Effector memory CD8-positive, alpha-beta T cell (primary cell): ENCODE measurements at regions not wholly inside any gene's neighbourhood (a gene's known extent, or its start where the extent isn't known, plus 50 kb on each side); places are given as distances from the start of the nearest gene placed in this dataset.
"Not testable (repeated sequence)": the region's sequence is repeated elsewhere in the genome, so short reads cannot be mapped to it uniquely, and the experiment has no call there.

Source experiments
- ATAC-seq: fragments of 150-1000 bp; cut with Tn5 transposase; replicated peaks from 2 replicates; pipeline ENCODE4 v1.10.0; 2021; ENCODE audit warnings: mild to moderate bottlenecking, moderate library complexity
- DNase-seq, 3 experiments: peaks; one replicate each; pipeline ENCODE4 v3.0.0; 2021
- H3K27ac Mint-ChIP-seq, 2 donors: one replicate each; pipeline ENCODE4 v1.8.0; 2022; ENCODE audit warnings: mild to moderate bottlenecking in 2 of 2, mixed read lengths in 2 of 2, moderate library complexity in 2 of 2
- H3K27me3 Mint-ChIP-seq, 2 donors: one replicate each; pipeline ENCODE4 v1.8.0; 2022; ENCODE audit warnings: mixed read lengths in 2 of 2
- H3K36me3 Mint-ChIP-seq: one replicate; pipeline ENCODE4 v1.8.0; 2022; ENCODE audit warnings: mild to moderate bottlenecking, moderate library complexity, mixed read lengths; ENCODE audit not compliant: insufficient read depth
- H3K4me1 Mint-ChIP-seq, 2 donors: one replicate each; pipeline ENCODE4 v1.8.0; 2022; ENCODE audit warnings: low read depth in 2 of 2, mixed read lengths in 2 of 2
- H3K4me3 Mint-ChIP-seq, 2 donors: one replicate each; pipeline ENCODE4 v1.8.0; 2022; ENCODE audit warnings: mild to moderate bottlenecking in 2 of 2, mixed read lengths in 2 of 2, moderate library complexity in 2 of 2
- H3K9me3 Mint-ChIP-seq, 2 donors: one replicate each; pipeline ENCODE4 v1.8.0; 2022; ENCODE audit warnings: mixed read lengths in 2 of 2

DNA sequence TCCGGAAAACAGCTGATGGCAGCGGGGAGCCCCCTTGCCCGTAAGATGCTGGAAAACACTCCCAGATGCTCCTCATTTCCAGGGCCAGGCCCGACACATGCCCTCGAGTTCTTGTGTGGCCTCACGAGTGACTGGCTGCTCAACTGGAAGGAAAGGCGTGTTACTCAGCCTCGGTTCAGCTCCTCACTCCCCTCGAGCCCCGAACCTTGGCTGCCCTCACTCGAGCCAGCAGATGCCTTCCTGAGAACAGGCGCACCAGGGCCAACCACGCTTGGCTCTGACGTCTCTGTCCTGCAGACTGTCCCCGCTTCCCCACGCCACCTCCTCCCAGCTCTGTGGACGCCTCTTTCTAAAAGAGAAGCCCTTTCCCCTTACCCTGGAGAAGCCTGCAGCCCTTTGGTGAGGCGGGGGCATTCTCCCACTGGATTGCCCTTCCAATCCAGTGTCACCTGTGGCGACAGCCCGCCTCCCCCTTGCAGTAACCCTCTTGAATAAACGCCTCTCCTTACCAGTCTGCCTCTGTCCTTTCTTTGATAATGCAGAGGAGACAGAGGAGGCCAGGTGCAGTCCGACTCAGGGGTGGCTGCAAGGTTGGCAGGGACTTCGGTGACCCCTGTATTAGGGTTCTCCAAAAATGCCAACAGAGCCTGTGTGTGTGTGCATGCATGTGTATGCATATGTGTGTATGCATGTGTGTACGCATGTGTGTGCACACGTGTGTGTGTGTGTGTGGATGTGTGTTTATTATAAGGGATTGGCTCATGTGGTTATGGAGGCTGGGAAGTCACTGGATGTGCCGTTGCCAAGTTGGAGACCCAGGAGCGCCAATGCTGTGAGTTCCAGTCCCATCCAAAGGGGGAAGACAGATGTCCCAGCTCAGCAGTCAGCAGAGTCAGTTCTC lies 166.3 kb downstream of the KIF26A start:
- H3K4me3 Mint-ChIP-seq, result no peak overlapping the region
- no peak overlapping the region for H3K27ac Mint-ChIP-seq
- ATAC-seq, result no peak

DNA sequence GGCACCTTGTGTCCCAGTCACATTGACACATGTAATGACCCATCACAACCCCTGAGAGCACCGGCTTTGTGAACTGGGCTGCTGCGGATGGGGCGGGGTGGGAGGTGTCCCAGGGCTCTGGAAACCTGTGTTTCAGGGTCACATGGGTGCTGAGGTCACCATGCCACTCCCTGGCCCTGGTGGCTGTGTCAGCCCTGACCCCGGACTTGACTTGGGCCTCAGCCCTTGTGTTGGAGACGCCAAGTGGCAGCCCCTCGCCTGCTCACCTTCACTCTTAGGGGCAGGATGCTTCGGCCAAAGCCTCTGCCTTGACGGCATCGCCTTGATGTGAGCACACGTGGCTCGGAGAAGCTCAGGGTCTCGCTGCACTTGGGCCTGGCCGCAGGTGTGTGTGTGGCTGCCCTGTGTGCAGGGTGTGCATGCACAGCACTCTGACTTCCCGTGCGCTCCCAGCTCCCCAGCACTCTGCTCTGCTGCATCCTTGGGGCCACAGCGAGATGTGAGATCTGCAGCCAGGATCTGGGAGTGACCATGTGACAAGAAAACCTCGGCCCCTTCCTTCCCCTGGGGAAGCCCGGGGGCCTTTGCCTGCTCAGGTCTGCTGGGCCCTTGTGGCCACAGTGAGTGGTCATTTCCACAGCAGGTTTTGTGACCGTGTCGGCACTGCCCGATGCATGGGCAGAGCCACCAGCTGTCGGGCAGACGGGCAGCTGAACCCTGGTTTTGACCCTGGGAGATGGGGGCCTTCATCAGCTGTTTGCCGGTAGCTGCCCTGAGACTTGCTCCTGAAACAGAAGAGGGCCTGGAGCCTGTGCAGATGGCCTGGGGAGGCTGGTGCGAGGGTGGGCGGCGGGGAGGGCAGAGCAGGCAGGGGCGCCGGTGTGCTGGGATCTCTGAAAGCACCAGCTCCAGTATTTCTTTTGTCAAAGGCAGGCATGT lies 167.4 kb downstream of the KIF26A start:
- Mint-ChIP-seq H3K9me3 (peaks cover 0 to 2% of the 10 kb centered on the region in 2 donors), H3K4me3 (no peak overlapping the region), H3K27me3 (peaks cover 0 to 16% of the 10 kb centered on the region in 2 donors), H3K27ac (no peak overlapping the region), H3K36me3 (peaks cover 3% of the 10 kb centered on the region), H3K4me1 (no peaks in the 10 kb centered on the region)
- ATAC-seq (no peak), DNase-seq (no peak)

More for the DNA sequence above, 166.3 kb downstream of the KIF26A start:
- peaks cover 0 to 2% of the 10 kb centered on the region in 2 donors for H3K9me3 Mint-ChIP-seq
- H3K4me1 Mint-ChIP-seq, result no peaks in the 10 kb centered on the region
- peaks cover 0 to 16% of the 10 kb centered on the region in 2 donors for H3K27me3 Mint-ChIP-seq
- DNase-seq, result no peak
- peaks cover 3% of the 10 kb centered on the region for H3K36me3 Mint-ChIP-seq

DNA sequence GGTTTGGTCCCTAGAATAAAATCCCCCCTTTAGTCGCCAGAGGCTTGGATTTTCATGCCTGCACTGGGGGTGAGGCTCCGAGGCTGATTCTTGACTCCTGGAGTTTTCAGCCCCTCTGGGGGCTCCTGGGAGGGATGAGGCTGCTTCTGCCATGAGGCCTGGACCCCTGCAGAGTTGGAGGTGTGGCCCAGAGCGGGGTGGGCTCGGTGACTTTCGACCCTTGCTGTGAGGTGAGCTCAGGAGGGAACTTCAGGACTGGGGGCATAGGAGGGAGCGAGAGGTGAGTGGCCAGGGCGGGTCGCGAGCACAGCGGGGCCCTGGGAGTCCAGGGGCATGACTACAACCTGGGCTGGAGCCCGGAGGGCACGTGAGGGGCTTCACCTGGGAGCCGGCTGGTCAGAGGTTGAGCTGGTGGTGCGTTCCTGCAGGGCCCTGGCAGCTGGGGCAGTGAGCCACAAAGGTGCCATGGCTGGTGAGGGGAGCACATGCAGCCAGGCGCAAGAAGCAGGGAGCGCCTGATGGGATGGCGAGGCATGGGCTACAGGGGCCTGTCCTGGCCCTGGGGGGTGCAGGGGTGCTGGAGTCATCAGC lies 168.2 kb downstream of the KIF26A start:
- Mint-ChIP-seq H3K4me3 (no peak overlapping the region), H3K9me3 (no peaks in the 10 kb centered on the region), H3K27me3 (peaks cover 0 to 16% of the 10 kb centered on the region in 2 donors), H3K36me3 (peaks cover 3% of the 10 kb centered on the region), H3K27ac (no peak overlapping the region), H3K4me1 (no peaks in the 10 kb centered on the region)
- ATAC-seq (no peak), DNase-seq (no peak)

DNA sequence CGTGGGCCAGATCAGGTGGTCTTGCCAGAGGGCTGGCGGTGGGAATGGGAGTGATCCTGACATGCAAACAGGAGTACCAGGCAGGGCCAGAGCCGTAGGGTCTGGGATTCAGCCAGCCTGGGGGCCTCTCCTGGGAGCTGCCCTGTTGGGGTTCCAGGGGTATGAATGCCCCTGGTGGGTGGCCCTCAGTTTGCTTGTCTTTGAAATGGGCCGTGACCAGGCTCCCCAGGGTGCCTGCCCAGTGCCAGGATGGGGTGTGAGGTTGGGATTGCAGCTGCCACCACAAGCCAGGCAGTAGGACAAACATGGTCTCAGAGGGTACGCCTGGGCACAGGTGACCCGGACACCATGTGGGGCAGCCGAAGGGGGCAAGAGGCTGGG lies 168.8 kb downstream of the KIF26A start:
- H3K4me1 Mint-ChIP-seq, result no peaks in the 10 kb centered on the region
- no peaks in the 10 kb centered on the region for H3K9me3 Mint-ChIP-seq
- no peak overlapping the region for H3K4me3 Mint-ChIP-seq
- no peak overlapping the region for H3K27ac Mint-ChIP-seq
- ATAC-seq (no peak), DNase-seq (no peak)
- H3K36me3 Mint-ChIP-seq, result peaks cover 3% of the 10 kb centered on the region
- H3K27me3 Mint-ChIP-seq, result peaks cover 0 to 16% of the 10 kb centered on the region in 2 donors

DNA sequence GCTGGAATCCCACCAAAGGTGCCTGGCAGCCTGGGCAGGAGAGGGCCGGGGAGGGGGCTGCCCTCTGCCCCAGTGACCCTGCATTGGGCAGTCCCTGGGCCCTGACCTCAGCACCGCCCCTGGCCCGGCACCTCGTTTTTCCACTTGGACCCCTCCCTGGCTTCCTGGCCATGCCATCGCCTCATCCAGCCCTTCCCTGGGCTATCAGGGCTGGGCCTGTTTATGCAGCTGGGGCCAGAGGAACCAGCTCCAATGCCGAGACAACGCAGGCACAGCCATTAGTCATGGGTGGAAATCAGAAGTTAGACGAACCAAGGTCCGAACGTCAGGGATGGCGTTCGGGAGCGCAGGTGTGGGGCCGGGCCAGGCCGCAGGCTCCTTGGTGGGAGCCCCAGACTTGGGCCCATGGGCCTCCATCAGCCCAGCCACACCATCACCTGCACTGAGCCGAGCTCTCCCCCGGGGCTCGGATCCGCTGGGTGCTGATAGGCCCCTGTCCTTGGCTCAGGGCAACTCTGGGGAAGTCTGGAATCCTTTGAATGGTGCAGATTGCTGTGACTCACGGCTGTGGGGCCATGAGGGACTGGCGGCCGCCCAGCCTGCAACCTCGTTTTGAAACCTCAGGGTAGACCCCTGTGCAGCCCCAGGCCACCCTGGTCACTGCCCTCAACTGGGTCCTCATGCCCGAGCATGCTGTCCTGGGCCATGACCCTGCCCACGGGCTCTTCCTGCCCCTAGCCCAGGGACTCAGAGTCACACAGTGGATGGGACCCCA lies 169.4 kb downstream of the KIF26A start:
- H3K27me3 Mint-ChIP-seq, result peaks cover 0 to 16% of the 10 kb centered on the region in 2 donors
- H3K27ac Mint-ChIP-seq, result no peak overlapping the region

DNA sequence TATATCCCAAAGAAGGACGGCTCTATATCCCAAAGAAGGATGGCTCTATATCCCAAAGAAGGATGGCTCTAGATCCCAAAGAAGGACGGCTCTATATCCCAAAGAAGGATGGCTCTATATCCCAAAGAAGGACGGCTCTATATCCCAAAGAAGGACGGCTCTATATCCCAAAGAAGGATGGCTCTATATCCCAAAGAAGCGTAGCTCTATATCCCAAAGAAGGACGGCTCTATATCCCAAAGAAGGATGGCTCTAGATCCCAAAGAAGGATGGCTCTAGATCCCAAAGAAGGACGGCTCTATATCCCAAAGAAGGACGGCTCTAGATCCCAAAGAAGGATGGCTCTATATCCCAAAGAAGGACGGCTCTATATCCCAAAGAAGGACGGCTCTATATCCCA lies 170.1 kb downstream of the KIF26A start:
- peaks cover 0 to 16% of the 10 kb centered on the region in 2 donors for H3K27me3 Mint-ChIP-seq
- not testable (repeated sequence) for ATAC-seq, DNase-seq, H3K4me1 Mint-ChIP-seq, H3K4me3 Mint-ChIP-seq, H3K9me3 Mint-ChIP-seq, H3K27ac Mint-ChIP-seq, H3K36me3 Mint-ChIP-seq

More for the DNA sequence above, 169.4 kb downstream of the KIF26A start:
- no peaks in the 10 kb centered on the region for H3K9me3 Mint-ChIP-seq
- no peak overlapping the region for H3K4me3 Mint-ChIP-seq
- ATAC-seq (no peak), DNase-seq (no peak)
- peaks cover 3% of the 10 kb centered on the region for H3K36me3 Mint-ChIP-seq
- H3K4me1 Mint-ChIP-seq, result no peaks in the 10 kb centered on the region

DNA sequence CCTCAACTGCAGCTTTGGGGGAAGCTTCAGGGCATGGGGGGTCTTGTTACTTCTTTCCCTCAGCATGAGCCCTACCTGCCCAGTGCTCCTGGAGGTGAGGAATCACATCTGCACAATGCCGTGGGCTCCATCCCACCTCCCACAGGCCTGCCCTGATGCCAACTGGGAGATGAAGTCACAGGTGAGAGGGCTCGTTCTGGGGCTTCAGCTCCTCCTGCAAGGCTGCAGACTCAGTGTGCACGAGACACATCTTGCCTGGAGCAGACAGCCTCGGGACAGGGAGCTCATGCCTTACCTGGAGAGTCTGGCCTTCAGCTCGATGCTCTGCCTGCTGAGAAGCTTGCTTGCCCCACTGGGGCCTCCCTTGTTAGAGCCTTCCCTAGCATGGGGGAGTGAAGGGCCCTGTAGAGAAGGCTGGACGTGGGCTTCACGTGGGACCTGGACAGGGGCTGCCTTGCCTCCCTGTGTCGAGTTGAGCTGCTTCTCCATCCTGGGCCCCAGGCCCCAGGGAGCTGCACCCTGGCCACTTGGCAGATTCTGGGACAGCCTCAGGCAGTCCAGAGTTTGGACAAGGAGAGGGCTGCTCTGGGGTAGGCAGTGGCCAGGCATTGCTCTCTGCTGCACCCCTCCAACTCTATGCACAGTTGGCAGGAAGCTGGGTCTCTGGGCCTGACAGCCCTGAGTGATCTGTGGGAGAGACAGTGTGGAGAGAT lies 171.4 kb downstream of the KIF26A start:
- DNase-seq (no peak), ATAC-seq (no peak)
- no peak overlapping the region for H3K27ac Mint-ChIP-seq
- H3K4me3 Mint-ChIP-seq, result no peak overlapping the region
- peaks cover 0 to 8% of the 10 kb centered on the region in 2 donors for H3K27me3 Mint-ChIP-seq
- no peaks in the 10 kb centered on the region for H3K9me3 Mint-ChIP-seq
- H3K36me3 Mint-ChIP-seq, result no peaks in the 10 kb centered on the region
- no peaks in the 10 kb centered on the region for H3K4me1 Mint-ChIP-seq

DNA sequence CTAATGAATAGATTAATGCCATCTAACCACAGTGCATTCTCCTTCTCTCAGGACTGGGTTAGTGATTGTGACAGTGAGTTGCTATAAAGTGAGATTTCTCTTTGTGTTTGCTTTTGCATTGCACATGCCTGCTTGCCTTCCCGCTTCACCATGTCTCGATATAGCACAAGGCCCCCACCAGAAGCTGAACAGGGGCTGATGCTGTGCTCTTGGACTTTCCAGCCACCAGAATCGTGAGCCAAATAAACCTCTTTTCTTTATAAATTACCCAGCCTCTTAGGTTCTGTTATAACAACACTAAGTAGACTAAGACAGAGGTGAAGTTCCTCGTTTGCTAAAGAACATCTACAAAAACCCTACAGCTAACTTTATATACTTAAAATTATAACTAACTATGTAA lies 173.0 kb downstream of the KIF26A start:
- no peaks in the 10 kb centered on the region for H3K4me1 Mint-ChIP-seq
- ATAC-seq (no peak), DNase-seq (no peak)
- H3K36me3 Mint-ChIP-seq, result no peaks in the 10 kb centered on the region
- H3K4me3 Mint-ChIP-seq, result no peak overlapping the region
- H3K27ac Mint-ChIP-seq, result no peak overlapping the region
- H3K27me3 Mint-ChIP-seq, result peaks cover 0 to 7% of the 10 kb centered on the region in 2 donors
- H3K9me3 Mint-ChIP-seq, result no peaks in the 10 kb centered on the region

DNA sequence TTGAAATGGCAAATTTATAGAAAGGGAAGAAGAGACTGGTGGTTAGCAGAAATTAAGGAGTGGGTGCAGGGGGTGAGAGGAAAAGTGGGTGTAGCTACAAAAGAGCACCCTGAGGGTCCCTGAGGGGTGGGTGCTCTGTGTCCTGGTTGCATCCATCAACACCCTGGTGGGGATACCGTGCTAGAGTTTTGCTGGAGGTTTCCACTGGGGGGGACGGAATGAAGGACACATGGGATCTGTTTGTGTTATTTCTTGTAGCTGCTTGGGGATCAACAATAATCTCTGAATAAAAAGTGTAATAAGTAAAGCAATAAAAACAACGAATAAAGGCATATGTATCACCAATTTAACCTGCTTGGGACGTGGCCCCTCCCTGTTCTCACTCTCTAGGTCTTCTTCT lies 175.3 kb downstream of the KIF26A start:
- H3K36me3 Mint-ChIP-seq, result no peaks in the 10 kb centered on the region
- H3K4me3 Mint-ChIP-seq, result no peak overlapping the region
- H3K27ac Mint-ChIP-seq, result no peak overlapping the region
- ATAC-seq (no peak), DNase-seq (no peak)
- H3K27me3 Mint-ChIP-seq, result no peaks in the 10 kb centered on the region
- no peaks in the 10 kb centered on the region for H3K9me3 Mint-ChIP-seq
- no peaks in the 10 kb centered on the region for H3K4me1 Mint-ChIP-seq

DNA sequence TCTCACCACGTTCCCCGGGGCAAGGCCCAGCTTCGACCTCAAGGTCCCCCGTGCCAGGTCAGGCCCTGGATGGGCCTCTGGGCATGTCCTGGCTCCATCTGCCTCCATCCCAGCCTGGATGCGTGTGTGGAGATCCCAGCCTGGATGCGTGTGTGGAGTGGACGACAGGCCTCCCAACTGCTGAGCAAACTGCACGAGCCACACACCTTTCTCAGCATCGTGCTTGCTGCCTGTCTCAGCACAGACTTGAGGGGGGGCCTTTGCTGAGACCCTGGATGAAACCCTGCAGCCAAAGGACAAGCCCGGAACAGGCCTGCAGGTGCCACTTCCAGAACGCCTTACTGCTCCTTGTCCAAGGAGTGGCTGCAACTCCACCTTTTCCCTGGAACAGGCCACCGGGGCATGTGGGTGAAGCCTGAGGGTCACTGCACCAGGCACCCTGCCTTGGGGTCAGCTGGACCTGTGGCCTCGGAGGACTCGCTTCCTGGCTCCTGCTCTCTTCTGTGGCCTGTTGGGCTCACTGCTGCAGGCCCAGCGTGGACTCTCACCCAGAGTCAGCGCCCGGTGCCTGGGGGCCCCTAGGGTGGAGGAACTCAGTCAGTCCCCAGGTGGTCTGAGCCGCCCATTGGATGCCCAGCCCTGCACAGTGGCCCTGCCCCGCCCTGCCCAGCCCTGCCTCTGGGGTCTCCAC lies 176.0 kb downstream of the KIF26A start:
- no peaks in the 10 kb centered on the region for H3K27me3 Mint-ChIP-seq
- no peak for DNase-seq
- ATAC-seq, result no peak

DNA sequence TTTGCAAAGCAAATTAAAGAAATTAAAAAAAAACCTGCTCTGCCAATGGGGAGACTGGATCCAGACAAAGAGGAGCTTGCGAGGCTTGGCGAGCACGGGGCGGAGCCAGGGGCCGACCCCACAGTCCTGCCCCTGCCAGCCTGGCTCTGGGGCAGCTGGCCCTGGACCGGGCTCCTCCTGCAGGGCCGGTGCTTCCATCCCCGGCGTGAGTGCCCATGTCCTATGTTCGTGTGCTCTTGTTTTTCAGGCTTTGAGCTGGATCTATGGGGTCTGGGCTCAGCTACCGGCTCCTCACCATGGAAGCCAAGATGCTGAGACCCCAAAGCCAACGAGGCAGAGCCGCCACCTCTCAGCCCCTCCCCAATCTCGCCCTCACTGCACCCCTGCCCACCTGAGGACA lies 176.8 kb downstream of the KIF26A start:
- Mint-ChIP-seq H3K27me3 (no peaks in the 10 kb centered on the region), H3K4me1 (no peaks in the 10 kb centered on the region), H3K36me3 (no peaks in the 10 kb centered on the region), H3K9me3 (no peaks in the 10 kb centered on the region), H3K4me3 (no peak overlapping the region), H3K27ac (no peak overlapping the region)
- ATAC-seq (no peak), DNase-seq (no peak)

More for the DNA sequence above, 176.0 kb downstream of the KIF26A start:
- no peaks in the 10 kb centered on the region for H3K4me1 Mint-ChIP-seq
- H3K4me3 Mint-ChIP-seq, result no peak overlapping the region
- H3K36me3 Mint-ChIP-seq, result no peaks in the 10 kb centered on the region
- H3K27ac Mint-ChIP-seq, result no peak overlapping the region
- H3K9me3 Mint-ChIP-seq, result no peaks in the 10 kb centered on the region

DNA sequence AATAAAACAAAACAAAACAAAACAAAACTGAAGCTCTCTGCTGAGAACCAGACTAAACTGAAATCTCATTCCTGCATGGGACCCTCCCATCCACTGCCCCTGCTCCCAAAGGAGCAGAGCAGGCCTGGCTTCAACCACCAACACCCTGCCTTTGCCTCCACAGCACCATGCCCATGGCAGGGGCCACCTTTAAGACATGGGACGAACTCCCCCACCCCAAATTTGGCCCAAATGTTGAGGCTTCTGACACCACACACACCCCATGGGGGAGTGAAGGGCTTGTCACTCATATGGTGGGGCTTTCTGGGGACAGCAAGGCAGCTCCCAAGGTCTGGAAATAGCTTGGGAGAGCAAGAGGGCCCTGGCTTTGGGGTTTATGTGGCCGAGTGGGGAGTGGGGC lies 177.2 kb downstream of the KIF26A start:
- DNase-seq (no peak), ATAC-seq (no peak)
- no peaks in the 10 kb centered on the region for H3K4me1 Mint-ChIP-seq
- no peak overlapping the region for H3K27ac Mint-ChIP-seq
- no peaks in the 10 kb centered on the region for H3K27me3 Mint-ChIP-seq
- no peak overlapping the region for H3K4me3 Mint-ChIP-seq
- H3K36me3 Mint-ChIP-seq, result no peaks in the 10 kb centered on the region
- H3K9me3 Mint-ChIP-seq, result no peaks in the 10 kb centered on the region
